IMR-90 (cell line): ENCODE measurements at regions not wholly inside any gene's neighbourhood (a gene's known extent, or its start where the extent isn't known, plus 50 kb on each side); places are given as distances from the start of the nearest gene placed in this dataset.
"Not testable (repeated sequence)": the region's sequence is repeated elsewhere in the genome, so short reads cannot be mapped to it uniquely, and the experiment has no call there.

Experiments used
- ATAC-seq: fragments of 200-7000 bp; cut with Tn5 transposase; 2 replicates; pipeline ENCODE4 v1.9.1; 2020; ENCODE audit warnings: low read depth, mild to moderate bottlenecking, moderate library complexity
- BruUV-seq: library from RNA; stranded (reverse); fragments of 400-500 nt; replicated peaks from 2 replicates; lab custom pipeline; 2021; lab: Mats Ljungman, UMichigan
- CTCF ChIA-PET: fragments of 300-600 bp; formaldehyde crosslinking; extraction: SDS; loops from one replicate; lab custom pipeline; 2021; ENCODE audit warnings: antibody characterized with exemption; lab: Yijun Ruan, JAX
- POLR2A ChIA-PET: fragments of 300-600 bp; sonication (Branson Sonifier 250); formaldehyde crosslinking; loops from one replicate; lab custom pipeline; 2022; ENCODE audit warnings: antibody characterized with exemption; ENCODE audit not compliant: unreplicated experiment; lab: Charles Lee
- DNase-seq: peaks from one replicate; pipeline ENCODE4 v3.0.0; 2013
- H2AFZ ChIP-seq: replicated peaks from 2 replicates; pipeline ENCODE3; 2013; ENCODE audit warnings: low read length, mild to moderate bottlenecking; ENCODE audit not compliant: poor library complexity
- H2AK5ac ChIP-seq: 2 replicates; pipeline ENCODE4 v1.6.1; 2013; ENCODE audit warnings: low read depth, low read length, inconsistent platforms
- H2AK9ac ChIP-seq: replicated peaks from 2 replicates; pipeline ENCODE3; 2013; ENCODE audit warnings: mild to moderate bottlenecking, low read depth, low read length, moderate library complexity; ENCODE audit not compliant: poor library complexity
- H2BK120ac ChIP-seq: 2 replicates; pipeline ENCODE4 v1.6.1; 2013; ENCODE audit warnings: low read depth, low read length, inconsistent platforms
- H2BK15ac ChIP-seq: 3 replicates; pipeline ENCODE4 v1.6.1; 2013; ENCODE audit warnings: low read depth, low read length, inconsistent platforms
- H2BK20ac ChIP-seq: 2 replicates; pipeline ENCODE4 v1.6.1; 2013; ENCODE audit warnings: low read depth, mild to moderate bottlenecking, inconsistent platforms, low read length, moderate library complexity
- H2BK5ac ChIP-seq: 2 replicates; pipeline ENCODE4 v1.6.1; 2013; ENCODE audit warnings: mild to moderate bottlenecking, low read depth, low read length, inconsistent platforms; ENCODE audit not compliant: poor library complexity, severe bottlenecking
- H3K14ac ChIP-seq: replicated peaks from 2 replicates; pipeline ENCODE4 v1.6.1; 2013; ENCODE audit warnings: low read depth, low read length, inconsistent platforms
- H3K18ac ChIP-seq: 2 replicates; pipeline ENCODE4 v1.6.1; 2013; ENCODE audit warnings: low read depth, low read length, control low read depth
- H3K23ac ChIP-seq: 2 replicates; pipeline ENCODE4 v1.6.1; 2013; ENCODE audit warnings: low read depth, low read length, inconsistent platforms
- H3K27ac ChIP-seq: 2 replicates; pipeline ENCODE4 v1.5.1; 2013; ENCODE audit warnings: mild to moderate bottlenecking, control low read depth, low read length; ENCODE audit not compliant: insufficient read depth
- H3K27me3 ChIP-seq: 2 replicates; pipeline ENCODE4 v1.6.1; 2013; ENCODE audit warnings: low read length; ENCODE audit not compliant: control insufficient read depth, insufficient read depth
- H3K36me3 ChIP-seq: 2 replicates; pipeline ENCODE4 v1.6.1; 2013; ENCODE audit warnings: low read length, mixed read lengths; ENCODE audit not compliant: control insufficient read depth, insufficient read depth
- H3K4ac ChIP-seq: 2 replicates; pipeline ENCODE4 v1.6.1; 2013; ENCODE audit warnings: low read depth, low read length, inconsistent platforms
- H3K4me1 ChIP-seq: 2 replicates; pipeline ENCODE4 v1.6.1; 2013; ENCODE audit warnings: low read length, mixed read lengths; ENCODE audit not compliant: control insufficient read depth, insufficient read depth
- H3K4me2 ChIP-seq: 2 replicates; pipeline ENCODE4 v1.6.1; 2013; ENCODE audit warnings: low read depth, mild to moderate bottlenecking, control low read depth, low read length, moderate library complexity
- H3K4me3 ChIP-seq: 2 replicates; pipeline ENCODE4 v1.5.1; 2013; ENCODE audit warnings: low read depth, mild to moderate bottlenecking, control low read depth, low read length, moderate library complexity; ENCODE audit not compliant: insufficient read depth
- H3K56ac ChIP-seq: 2 replicates; pipeline ENCODE4 v1.6.1; 2013; ENCODE audit warnings: low read length, inconsistent platforms; ENCODE audit not compliant: insufficient read depth; ENCODE audit errors: extremely low read depth
- H3K79me1 ChIP-seq, 2 experiments: 2 replicates each; pipeline ENCODE4 v1.6.1; 2013; ENCODE audit warnings: low read length in 2 of 2, inconsistent platforms in 1 of 2, low read depth in 1 of 2
- H3K9ac ChIP-seq: 2 replicates; pipeline ENCODE4 v1.6.1; 2013; ENCODE audit warnings: low read depth, low read length, control low read depth
- H3K9me1 ChIP-seq: 2 replicates; pipeline ENCODE4 v1.6.1; 2013; ENCODE audit warnings: low read length, inconsistent platforms; ENCODE audit not compliant: insufficient read depth
- H3K9me3 ChIP-seq: 2 replicates; pipeline ENCODE4 v1.6.1; 2013; ENCODE audit warnings: low read length; ENCODE audit not compliant: control insufficient read depth, insufficient read depth
- H4K20me1 ChIP-seq: 2 replicates; pipeline ENCODE4 v1.6.1; 2013; ENCODE audit warnings: low read length, inconsistent platforms; ENCODE audit not compliant: insufficient read depth
- H4K5ac ChIP-seq: 2 replicates; pipeline ENCODE4 v1.6.1; 2013; ENCODE audit warnings: mild to moderate bottlenecking, low read depth, low read length, control low read depth
- H4K8ac ChIP-seq, 2 experiments: 2 replicates each; pipeline ENCODE4 v1.6.1; 2013; ENCODE audit warnings: low read depth in 2 of 2, low read length in 2 of 2, control low read depth in 1 of 2, inconsistent platforms in 1 of 2
- H4K91ac ChIP-seq: 2 replicates; pipeline ENCODE4 v1.6.1; 2013; ENCODE audit warnings: low read depth, low read length, inconsistent platforms; ENCODE audit not compliant: insufficient read depth
- WGBS, 2 experiments: methylation state at CpG; one replicate each; pipeline versions ENCODE4 v1.1.5 to v1.1.7; 2013; ENCODE audit warnings: missing lambda C conversion rate in 2 of 2; ENCODE audit not compliant: insufficient read length in 1 of 2; ENCODE audit errors: extremely low coverage in 2 of 2; 5-methylcytosine and 5-hydroxymethylcytosine counted together
- dilution Hi-C: fragments of 300-500 bp; cut with HindIII; formaldehyde crosslinking; loops from one replicate; pipeline ENCODE4 v1.14.3; 2018; ENCODE audit warnings: low sequenced_read_pairs; ENCODE audit not compliant: unreplicated experiment
- in situ Hi-C: fragments of 300-500 bp; cut with MboI; formaldehyde crosslinking; loops from 3 replicates; pipeline ENCODE4 v1.14.3; 2019; ENCODE audit warnings: low sequenced_read_pairs, inconsistent platforms, mixed read lengths
- intact Hi-C: fragments of 100-400 bp; cut with micrococcal nuclease; formaldehyde crosslinking; loops from 2 replicates; pipeline ENCODE4 v1.10.0; 2022

- H3K23ac ChIP-seq, BruUV-seq, H3K27me3 ChIP-seq, H3K27ac ChIP-seq, H2BK120ac ChIP-seq, H4K8ac ChIP-seq, H3K4me1 ChIP-seq, H3K4me2 ChIP-seq, DNase-seq, intact Hi-C loops, CTCF ChIA-PET, H3K36me3 ChIP-seq, H3K4ac ChIP-seq, H2BK5ac ChIP-seq, H2AK9ac ChIP-seq, H4K91ac ChIP-seq, H3K9me3 ChIP-seq, H3K9ac ChIP-seq, H3K9me1 ChIP-seq, H2BK20ac ChIP-seq, dilution Hi-C loops, H4K5ac ChIP-seq, H3K79me1 ChIP-seq, H3K14ac ChIP-seq, H3K18ac ChIP-seq, H2AK5ac ChIP-seq, in situ Hi-C loops, H2AFZ ChIP-seq, H4K20me1 ChIP-seq, POLR2A ChIA-PET, H2BK15ac ChIP-seq, ATAC-seq, H3K4me3 ChIP-seq, H3K56ac ChIP-seq: not testable (repeated sequence)
- 80% methylated on average over 1 of the region's 5 CpGs; no CpG with 5 or more reads in 1 of the 2 experiments for WGBS, 2 experiments
Measured at GRCh38 chr5:124966741-124967140, 220.3 kb upstream of the ZNF608 start.

GRCh38 chr5:124970381-124970780 lies 223.9 kb upstream of the ZNF608 start:
- H3K14ac ChIP-seq, H2BK120ac ChIP-seq, CTCF ChIA-PET, H3K79me1 ChIP-seq, DNase-seq, dilution Hi-C loops, in situ Hi-C loops, H2AK5ac ChIP-seq, H3K9ac ChIP-seq, H2BK5ac ChIP-seq, H3K4me3 ChIP-seq, H2AK9ac ChIP-seq, H2BK15ac ChIP-seq, H3K56ac ChIP-seq, H4K8ac ChIP-seq, H4K20me1 ChIP-seq, H4K91ac ChIP-seq, H3K27me3 ChIP-seq, H2BK20ac ChIP-seq, H3K18ac ChIP-seq, H3K9me3 ChIP-seq, H3K4me2 ChIP-seq, H2AFZ ChIP-seq, BruUV-seq, ATAC-seq, H3K36me3 ChIP-seq, POLR2A ChIA-PET, H3K27ac ChIP-seq, H3K9me1 ChIP-seq, H3K4me1 ChIP-seq, H3K4ac ChIP-seq, H3K23ac ChIP-seq, H4K5ac ChIP-seq, intact Hi-C loops: not testable (repeated sequence)
- 86% methylated on average over 1 of the region's 5 CpGs; no CpG with 5 or more reads in 1 of the 2 experiments for WGBS, 2 experiments
